Choroid plexus epithelial cell (primary cell): ENCODE measurements at regions not wholly inside any gene's neighbourhood (a gene's known extent, or its start where the extent isn't known, plus 50 kb on each side); places are given as distances from the start of the nearest gene placed in this dataset.
A peak's percentile ranks its signal among the peaks of the same experiment; 100 is the strongest.
"Not testable (repeated sequence)": the region's sequence is repeated elsewhere in the genome, so short reads cannot be mapped to it uniquely, and the experiment has no call there.

Experiments
- DNase-seq: peaks from one replicate; pipeline ENCODE4 v3.0.0-alpha.2; 2010; ENCODE audit warnings: low read depth
- H3K4me3 ChIP-seq: 2 replicates; pipeline ENCODE4 v1.5.1; 2011; ENCODE audit warnings: low read depth, mild to moderate bottlenecking, control low read depth, low read length, moderate library complexity
- CTCF ChIP-seq: conservative IDR thresholded peaks from 2 replicates; pipeline ENCODE4 v1.5.1; 2011; ENCODE audit warnings: low read depth, mild to moderate bottlenecking, control low read depth, inconsistent platforms, low read length, moderate library complexity

DNA sequence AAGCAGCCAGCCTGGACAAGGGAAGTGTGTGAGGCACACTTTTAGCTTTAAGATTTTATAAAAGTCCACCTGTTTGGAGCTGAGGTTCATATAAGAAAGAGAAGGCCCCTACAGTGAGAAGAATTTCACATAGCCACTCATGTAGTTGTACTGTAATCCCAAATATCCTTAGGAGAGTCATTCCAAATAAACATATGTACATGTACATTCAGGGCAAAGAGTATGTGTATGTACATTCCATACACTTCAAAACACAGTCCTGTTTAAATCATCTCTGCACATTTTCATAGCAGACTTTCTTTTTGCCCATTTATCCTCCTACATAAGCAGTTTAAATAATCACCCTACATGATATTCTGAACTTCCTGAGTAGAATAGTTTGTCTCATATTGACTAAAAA is 87.6 kb downstream of the GPR65 start:
- no peak overlapping the region for H3K4me3 ChIP-seq
- no peak for DNase-seq
- TF ChIP-seq CTCF, result no peak

- no peak for DNase-seq
- H3K4me3 ChIP-seq, result no peak overlapping the region
- TF ChIP-seq CTCF, result no peak
Measured at GRCh38 chr14:88095791-88096190, 90.9 kb downstream of the GPR65 start.

- no peak for TF ChIP-seq CTCF
- no peak overlapping the region for H3K4me3 ChIP-seq
- DNase-seq, result no peak
Measured at GRCh38 chr14:88098163-88098562, 93.2 kb downstream of the GPR65 start.

DNA sequence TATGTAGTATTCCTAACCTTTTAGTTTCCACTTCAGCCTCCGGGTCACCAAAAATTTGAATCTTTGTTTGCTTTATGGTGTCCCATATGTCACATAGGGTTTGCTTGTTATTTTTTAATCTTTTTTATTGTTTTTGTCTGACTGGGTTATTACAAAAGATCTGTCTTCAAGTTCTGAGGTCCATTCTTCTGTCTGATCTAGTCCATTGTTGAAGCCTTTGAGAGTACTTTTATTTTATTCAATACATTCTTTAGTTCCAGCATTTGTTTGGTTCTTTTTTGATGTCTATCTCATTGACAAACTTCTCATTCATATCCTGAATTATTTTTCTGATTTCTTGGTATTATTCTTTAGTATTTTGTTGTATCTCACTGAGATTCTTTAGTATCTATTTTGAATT is 99.8 kb downstream of the GPR65 start:
- no peak overlapping the region for H3K4me3 ChIP-seq
- no peak for TF ChIP-seq CTCF
- no peak for DNase-seq

DNA sequence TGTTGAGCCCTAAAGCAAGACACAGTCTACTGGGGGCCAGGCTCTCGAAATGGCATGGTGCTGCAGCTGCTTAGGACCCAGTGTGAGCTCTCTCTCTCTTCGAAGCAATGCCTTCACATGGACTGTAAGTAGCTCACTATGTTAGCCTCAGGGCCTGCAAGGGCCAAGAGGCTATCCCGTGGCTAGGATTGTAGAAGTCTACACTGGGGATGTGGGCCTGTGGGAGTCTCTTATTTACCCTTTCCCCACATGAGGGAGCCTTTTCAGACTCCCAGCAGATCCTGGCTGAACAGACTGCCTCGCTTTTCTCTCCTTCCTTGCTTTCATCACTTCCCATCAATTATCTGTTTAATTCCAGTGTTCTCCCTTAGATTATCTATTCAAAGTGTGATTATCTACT is 101.4 kb downstream of the GPR65 start:
- DNase-seq, result no peak
- no peak for TF ChIP-seq CTCF
- H3K4me3 ChIP-seq, result no peak overlapping the region

GRCh38 chr14:88127669-88128068 is 122.7 kb downstream of the GPR65 start:
- DNase-seq, H3K4me3 ChIP-seq: not testable (repeated sequence)

DNA sequence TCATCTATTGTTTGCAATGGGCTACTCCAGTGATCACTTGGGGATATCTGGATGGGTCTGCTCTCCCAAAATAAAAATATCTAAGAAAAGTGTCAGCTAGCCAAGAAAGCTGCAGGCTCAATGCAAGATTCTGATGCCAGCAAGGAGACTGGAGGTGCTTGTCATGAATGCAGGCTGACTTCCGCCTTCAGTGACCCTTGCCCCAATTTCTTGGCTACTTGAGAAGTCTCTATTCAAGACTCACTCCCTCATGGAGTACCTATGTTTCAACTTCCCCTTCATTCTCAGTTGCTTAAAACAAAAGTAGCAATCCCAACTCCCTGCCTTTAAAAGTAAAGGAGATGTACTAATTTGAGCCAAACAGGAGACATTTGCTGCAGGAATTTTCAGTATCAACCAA is 123.9 kb downstream of the GPR65 start:
- no peak for TF ChIP-seq CTCF
- no peak for DNase-seq
- no peak overlapping the region for H3K4me3 ChIP-seq

- no peak for TF ChIP-seq CTCF
- H3K4me3 ChIP-seq, result no peak overlapping the region
- DNase-seq, result peak; percentile 7
Measured at GRCh38 chr14:88129306-88130056, 124.5 kb downstream of the GPR65 start.
